Bronchial epithelial cell (primary cell): ENCODE measurements at regions not wholly inside any gene's neighbourhood (a gene's known extent, or its start where the extent isn't known, plus 50 kb on each side); places are given as distances from the start of the nearest gene placed in this dataset.
A peak's percentile ranks its signal among the peaks of the same experiment; 100 is the strongest.

Source experiments
- DNase-seq: peaks from one replicate; pipeline ENCODE4 v3.0.0-alpha.2; 2010; ENCODE audit warnings: low read depth
- FAIRE-seq: peaks from 2 replicates; lab custom pipeline; 2011; peaks lifted over from hg19 to GRCh38; lab: Jason Lieb, UNC
- H3K27me3 ChIP-seq: 2 replicates; pipeline ENCODE4 v1.5.1; 2011; ENCODE audit warnings: low read length; ENCODE audit not compliant: control insufficient read depth, insufficient read depth
- H3K36me3 ChIP-seq: 2 replicates; pipeline ENCODE4 v1.5.1; 2011; ENCODE audit warnings: low read length; ENCODE audit not compliant: control insufficient read depth, insufficient read depth
- H3K4me3 ChIP-seq: 2 replicates; pipeline ENCODE4 v1.5.1; 2011; ENCODE audit warnings: mild to moderate bottlenecking, low read depth, low read length, control low read depth
- CTCF ChIP-seq: IDR thresholded peaks from 2 replicates; pipeline ENCODE4 v1.5.1; 2011; ENCODE audit warnings: mild to moderate bottlenecking, moderate library complexity, low read length, control low read depth, inconsistent platforms; ENCODE audit not compliant: insufficient read depth, severe bottlenecking

DNA sequence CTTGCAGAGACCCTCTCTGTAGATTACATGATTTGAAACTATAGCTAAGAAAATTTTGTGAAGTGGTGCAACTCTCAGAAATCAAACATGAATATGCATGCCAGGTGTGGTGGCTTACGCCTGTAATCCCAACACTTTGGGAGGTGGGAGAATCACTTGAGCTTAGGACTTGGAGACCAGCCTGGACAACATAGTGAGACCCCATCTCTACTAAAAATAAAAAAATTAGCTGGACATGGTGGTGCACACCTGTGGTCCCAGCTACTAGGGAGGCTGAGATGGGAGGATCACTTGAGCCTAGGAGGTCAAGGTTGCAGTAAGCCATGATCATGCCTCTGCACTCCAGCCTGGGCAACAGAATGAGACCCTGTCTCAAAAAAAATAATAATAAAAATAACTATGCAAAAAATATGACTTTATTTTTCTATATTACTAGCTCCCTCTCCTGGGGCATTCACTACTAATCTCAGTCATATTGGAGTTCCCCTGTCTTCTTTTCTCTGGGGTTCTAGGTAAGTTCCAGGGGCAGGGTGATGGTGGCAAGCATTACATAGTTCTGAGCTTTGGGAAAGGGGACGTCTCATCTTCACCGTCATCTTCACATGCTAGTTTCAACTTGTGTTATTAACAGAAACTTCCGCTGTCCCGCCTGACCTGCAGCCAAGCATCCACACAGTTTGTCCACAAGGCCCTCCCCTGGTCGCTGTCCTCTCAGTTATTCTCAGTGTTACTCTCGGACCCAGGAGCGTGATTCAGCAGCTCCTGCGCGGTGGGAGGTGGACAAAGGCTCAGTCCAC is 96.8 kb upstream of the MBOAT2 start:
- Histone ChIP-seq H3K36me3 (no peaks in the 10 kb centered on the region), H3K27me3 (no peaks in the 10 kb centered on the region), H3K4me3 (no peak overlapping the region)
- FAIRE-seq = no peak
- TF ChIP-seq CTCF = no peak
- DNase-seq = no peak

GRCh38 chr2:9099341-9099751 is 95.9 kb upstream of the MBOAT2 start:
- no peaks in the 10 kb centered on the region for H3K27me3 ChIP-seq
- FAIRE-seq (no peak), DNase-seq (no peak)
- no peak for TF ChIP-seq CTCF
- H3K36me3 ChIP-seq = no peaks in the 10 kb centered on the region
- no peak overlapping the region for H3K4me3 ChIP-seq

- Histone ChIP-seq H3K27me3 (no peaks in the 10 kb centered on the region), H3K4me3 (no peak overlapping the region), H3K36me3 (no peaks in the 10 kb centered on the region)
- FAIRE-seq (no peak), DNase-seq (no peak)
- no peak for TF ChIP-seq CTCF
Observed at GRCh38 chr2:9097892-9098291, 94.4 kb upstream of the MBOAT2 start.

GRCh38 chr2:9097239-9097638 is 93.8 kb upstream of the MBOAT2 start:
- Histone ChIP-seq H3K27me3 (no peaks in the 10 kb centered on the region), H3K4me3 (no peak overlapping the region), H3K36me3 (no peaks in the 10 kb centered on the region)
- no peak for TF ChIP-seq CTCF
- DNase-seq = no peak
- FAIRE-seq = no peak

DNA sequence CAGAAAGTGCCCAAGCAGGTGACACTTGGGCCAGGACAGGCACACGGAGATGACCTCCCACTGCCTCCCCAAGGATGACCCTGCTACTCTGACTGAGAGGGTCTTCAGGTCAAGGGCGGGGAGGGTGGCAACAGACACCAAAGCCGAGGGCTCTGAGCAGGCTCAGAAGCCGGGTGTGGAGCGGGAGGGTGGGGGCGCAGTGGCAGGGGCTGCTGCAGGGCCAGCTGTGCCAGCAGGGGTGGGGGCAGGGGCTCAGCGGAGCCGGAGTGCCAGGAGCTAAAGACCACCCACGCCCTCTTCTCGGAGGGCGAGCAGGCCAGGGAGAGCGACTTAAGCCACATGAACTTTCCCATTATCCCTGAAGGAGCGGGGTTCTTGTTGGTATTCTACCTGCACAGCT is 93.3 kb upstream of the MBOAT2 start:
- Histone ChIP-seq H3K27me3 (no peaks in the 10 kb centered on the region), H3K36me3 (no peaks in the 10 kb centered on the region), H3K4me3 (no peak overlapping the region)
- FAIRE-seq = no peak
- no peak for TF ChIP-seq CTCF
- DNase-seq = no peak

DNA sequence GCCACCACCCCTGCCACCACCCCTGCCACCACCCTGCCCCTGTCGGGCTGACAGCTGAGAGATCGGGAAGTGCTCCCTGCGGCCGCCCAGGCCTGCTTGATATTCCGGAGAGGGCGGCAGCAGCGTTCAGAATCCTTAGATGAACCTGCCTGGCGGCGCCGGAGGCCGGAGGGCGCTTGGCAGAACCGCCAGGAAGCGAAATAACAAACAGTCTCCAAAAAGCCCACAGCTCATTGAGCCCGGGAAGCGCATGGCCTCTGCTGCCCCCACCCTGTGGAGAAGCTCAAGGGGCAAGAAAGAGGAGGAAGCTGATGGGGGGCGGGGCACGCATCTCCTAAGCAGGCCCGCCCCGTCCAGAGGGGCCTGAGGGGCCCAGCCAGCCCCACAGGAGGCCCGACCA is 92.2 kb upstream of the MBOAT2 start:
- Histone ChIP-seq H3K4me3 (no peak overlapping the region), H3K27me3 (no peaks in the 10 kb centered on the region), H3K36me3 (no peaks in the 10 kb centered on the region)
- DNase-seq (no peak), FAIRE-seq (no peak)
- TF ChIP-seq CTCF = peak; percentile 12
